GDM1 (cell line): ENCODE measurements at regions not wholly inside any gene's neighbourhood (a gene's known extent, or its start where the extent isn't known, plus 50 kb on each side); places are given as distances from the start of the nearest gene placed in this dataset.
"Not testable (repeated sequence)": the region's sequence is repeated elsewhere in the genome, so short reads cannot be mapped to it uniquely, and the experiment has no call there.

Source experiments
- DNase-seq: peaks from one replicate; lab custom pipeline; 2025; lab: John Stamatoyannopoulos, UW

DNA sequence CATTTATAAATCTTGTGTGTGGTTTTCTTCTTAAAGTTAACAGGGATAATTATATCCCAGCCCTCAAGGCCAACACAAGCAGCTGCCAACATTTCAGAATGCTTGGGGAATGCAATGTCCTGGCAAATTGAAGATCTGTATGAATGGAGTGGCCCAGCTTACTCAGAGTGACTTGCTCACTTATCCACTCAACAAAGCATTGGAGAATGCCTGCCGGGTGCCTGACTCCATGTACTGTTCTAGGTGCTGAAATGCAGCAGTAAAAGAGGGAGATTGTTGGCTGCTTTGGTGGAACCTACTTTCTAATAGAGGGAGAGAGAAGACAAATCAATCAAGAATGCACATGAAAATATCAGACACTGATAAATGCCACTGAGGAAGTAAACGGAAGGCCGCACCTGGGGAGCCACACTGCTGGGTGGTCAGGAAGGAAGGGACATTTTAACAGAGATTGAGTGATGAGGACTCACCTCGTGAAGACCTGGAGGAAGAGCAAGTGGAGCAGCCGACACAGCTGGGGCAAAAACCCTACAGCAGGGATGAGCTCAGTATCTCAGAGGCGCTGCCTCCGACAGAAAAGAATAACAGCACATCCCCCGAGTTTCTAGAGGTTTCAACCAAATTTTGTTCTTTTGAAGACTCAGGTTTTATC is 61.2 kb upstream of the VASH1 start:
- no peak for DNase-seq

DNA sequence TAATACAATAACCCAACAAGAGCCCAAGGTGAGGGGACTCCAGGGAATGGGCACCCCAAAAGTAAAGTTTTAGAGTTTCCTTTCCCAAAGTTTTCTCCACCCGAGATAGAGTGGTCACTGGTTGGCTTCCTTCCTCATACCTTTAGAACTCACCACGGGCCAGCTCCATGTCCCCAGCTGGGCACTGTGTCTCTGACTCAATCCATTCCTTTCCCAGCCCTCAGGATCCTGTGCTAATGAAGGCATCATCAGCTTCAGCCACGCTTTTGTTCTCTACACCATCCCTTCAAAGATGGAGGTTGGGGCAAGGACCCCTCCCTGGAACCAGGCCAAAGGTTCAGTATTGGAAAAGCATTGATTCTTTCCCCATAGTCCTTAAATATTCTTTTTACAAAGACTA is 59.8 kb upstream of the VASH1 start:
- DNase-seq, result no peak

DNA sequence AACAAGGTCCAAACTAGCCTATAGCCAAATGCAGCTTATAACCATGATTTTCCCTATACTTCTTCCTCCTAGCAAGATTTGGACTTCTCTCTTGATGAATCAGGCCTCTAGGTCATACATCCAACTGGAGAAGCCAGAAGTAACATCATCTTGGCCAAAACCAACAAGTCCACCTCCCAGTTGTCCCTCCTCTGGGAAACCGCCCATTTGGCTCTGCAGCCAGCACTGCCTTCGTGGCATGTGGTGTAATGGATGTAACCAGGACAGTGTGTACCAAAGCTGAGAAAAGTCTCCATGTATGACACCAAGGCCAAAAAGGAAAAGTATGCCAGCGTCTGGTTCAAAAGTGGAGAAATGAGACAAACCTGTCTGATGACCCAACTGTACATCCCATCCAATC is 59.3 kb upstream of the VASH1 start:
- no peak for DNase-seq

- DNase-seq, result no peak
Measured at GRCh38 chr14:76705214-76705613, 56.1 kb upstream of the VASH1 start.

DNA sequence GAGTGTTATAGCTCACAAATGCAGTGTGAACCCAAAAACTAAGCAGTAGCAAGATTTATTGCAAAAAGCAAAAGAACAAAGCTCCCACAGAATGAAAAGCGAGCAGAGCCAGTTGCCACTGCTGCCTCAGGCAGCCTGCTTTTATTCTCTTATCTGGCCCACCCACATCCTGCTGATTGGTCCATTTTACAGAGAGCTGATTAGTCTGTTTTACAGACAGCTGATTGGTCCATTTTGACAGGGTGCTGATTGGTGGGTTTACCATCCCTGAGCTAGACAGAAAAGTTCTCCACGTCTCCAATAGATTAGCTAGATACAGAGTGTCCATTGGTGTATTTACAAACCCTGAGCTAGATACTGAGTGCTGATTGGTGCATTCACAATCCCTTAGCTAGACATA is 55.1 kb upstream of the VASH1 start:
- not testable (repeated sequence) for DNase-seq

DNA sequence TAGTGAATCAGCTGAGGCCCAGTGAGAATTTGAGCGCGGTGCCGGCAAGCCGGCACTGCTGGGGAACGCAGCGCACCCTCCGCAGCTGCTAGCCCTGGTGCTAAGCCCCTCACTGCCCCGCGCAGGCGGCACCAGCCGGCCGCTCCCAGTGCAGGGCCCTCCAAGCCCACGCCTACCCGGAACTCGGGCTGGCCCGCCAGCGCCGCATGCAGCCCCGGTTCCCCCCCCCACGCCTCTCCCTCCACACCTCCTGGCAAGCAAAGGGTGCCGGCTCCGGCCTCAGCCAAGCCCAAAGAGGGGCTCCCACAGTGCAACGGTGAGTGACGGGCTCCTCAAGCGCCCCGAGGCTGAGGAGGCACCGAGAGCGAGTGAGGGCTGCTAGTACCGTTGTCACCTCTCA is 54.5 kb upstream of the VASH1 start:
- no peak for DNase-seq

- no peak for DNase-seq
Measured at GRCh38 chr14:76708028-76708427, 53.2 kb upstream of the VASH1 start.

GRCh38 chr14:76708771-76709170 is 52.5 kb upstream of the VASH1 start:
- DNase-seq, result no peak

- DNase-seq, result no peak
Measured at GRCh38 chr14:76710056-76711010, 50.9 kb upstream of the VASH1 start.
